ENCODE measurements at regions not wholly inside any gene's neighbourhood (a gene's known extent, or its start where the extent isn't known, plus 50 kb on each side); places are given as distances from the start of the nearest gene placed in this dataset.

GRCh38 chr9:22363421-22363887, 83.2 kb upstream of the DMRTA1 start:
- no peaks in the 10 kb centered on the region for H3K4me1 Mint-ChIP-seq
- no peak overlapping the region for H3K4me3 Mint-ChIP-seq
- H3K36me3 Mint-ChIP-seq, result no peaks in the 10 kb centered on the region
- ATAC-seq (replicated peaks) (no peak), DNase-seq (no peak)
- H3K9me3 Mint-ChIP-seq, result peaks cover 2 to 4% of the 10 kb centered on the region in 2 donors
- no peak overlapping the region for H3K27ac Mint-ChIP-seq
- H3K27me3 Mint-ChIP-seq, result peaks cover 7 to 8% of the 10 kb centered on the region in 2 donors

DNA sequence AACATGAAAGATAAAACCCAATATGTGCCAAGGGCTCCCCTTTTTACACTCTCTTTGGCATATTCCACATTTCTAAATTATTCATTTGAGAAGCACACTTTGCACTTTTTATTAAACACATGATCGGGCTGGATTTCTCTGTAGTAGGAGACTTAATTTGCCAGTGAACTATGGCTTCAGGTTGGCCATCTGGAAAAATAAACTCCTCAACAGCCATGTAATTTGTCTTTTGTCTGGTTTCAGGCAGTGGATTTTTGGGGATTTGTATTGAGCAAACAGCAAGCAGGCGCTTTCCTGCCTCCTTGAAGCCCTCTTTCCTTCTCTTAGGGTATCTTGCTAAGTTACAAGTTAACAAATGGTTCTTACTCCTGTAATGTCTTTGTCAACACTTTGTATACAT, 73.0 kb upstream of the DMRTA1 start:
- ATAC-seq (replicated peaks) (no peak), DNase-seq (no peak)
- no peaks in the 10 kb centered on the region for H3K27me3 Mint-ChIP-seq
- H3K36me3 Mint-ChIP-seq, result no peaks in the 10 kb centered on the region
- H3K4me1 Mint-ChIP-seq, result no peaks in the 10 kb centered on the region
- H3K4me3 Mint-ChIP-seq, result no peak overlapping the region
- no peak overlapping the region for H3K27ac Mint-ChIP-seq
- H3K9me3 Mint-ChIP-seq, result peaks cover 4 to 5% of the 10 kb centered on the region in 2 donors

DNA sequence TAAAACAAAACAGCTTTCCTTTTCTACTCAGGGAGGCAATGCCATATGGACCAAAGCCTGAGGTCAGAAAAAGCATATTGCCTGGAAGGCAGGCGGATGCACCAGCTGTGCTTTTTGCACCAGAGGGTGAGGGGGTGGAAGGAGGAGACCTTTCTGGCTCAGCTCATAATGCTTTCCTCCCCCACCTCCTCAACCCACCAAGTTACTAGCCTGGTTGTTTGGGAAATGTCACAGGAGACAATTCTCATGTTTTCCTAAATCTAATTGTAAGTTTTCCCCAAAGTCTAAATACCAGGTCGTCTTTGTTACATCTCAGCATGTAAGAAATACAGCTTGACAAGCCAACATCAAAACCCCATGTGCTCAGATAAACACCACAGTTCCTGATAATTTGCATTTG, 72.6 kb upstream of the DMRTA1 start:
- H3K27me3 Mint-ChIP-seq, result peaks cover 0 to 2% of the 10 kb centered on the region in 2 donors
- H3K9me3 Mint-ChIP-seq, result peaks cover 1 to 4% of the 10 kb centered on the region in 2 donors
- H3K36me3 Mint-ChIP-seq, result no peaks in the 10 kb centered on the region
- H3K4me1 Mint-ChIP-seq, result no peaks in the 10 kb centered on the region
- no peak for DNase-seq
- ATAC-seq (replicated peaks), result no peak
- H3K4me3 Mint-ChIP-seq, result no peak overlapping the region
- no peak overlapping the region for H3K27ac Mint-ChIP-seq

DNA sequence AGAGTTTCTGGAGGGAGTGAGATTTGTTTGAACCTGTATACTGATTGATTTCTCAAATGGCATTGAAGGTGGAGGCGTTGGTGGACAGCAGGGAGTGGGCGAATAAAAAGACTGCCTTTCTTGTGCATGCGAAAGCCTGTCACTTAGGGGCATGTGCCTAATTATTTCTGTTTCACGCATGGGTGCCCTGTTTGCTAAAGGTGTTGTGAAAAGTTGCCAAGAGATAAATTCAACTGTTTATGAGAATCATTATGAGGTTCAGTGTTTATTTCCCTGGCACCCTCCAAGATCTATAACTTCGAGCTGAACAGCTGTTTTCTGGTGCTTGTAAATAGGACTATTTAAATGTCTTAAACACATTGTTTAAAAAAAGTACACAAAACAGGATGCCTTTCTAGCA, 67.4 kb upstream of the DMRTA1 start:
- no peaks in the 10 kb centered on the region for H3K4me1 Mint-ChIP-seq
- no peak for ATAC-seq (replicated peaks)
- H3K9me3 Mint-ChIP-seq, result no peaks in the 10 kb centered on the region
- DNase-seq, result no peak
- H3K27me3 Mint-ChIP-seq, result peaks cover 0 to 4% of the 10 kb centered on the region in 2 donors
- H3K27ac Mint-ChIP-seq, result no peak overlapping the region
- no peak overlapping the region for H3K4me3 Mint-ChIP-seq
- H3K36me3 Mint-ChIP-seq, result no peaks in the 10 kb centered on the region

GRCh38 chr9:22381170-22381569, 65.5 kb upstream of the DMRTA1 start:
- no peaks in the 10 kb centered on the region for H3K36me3 Mint-ChIP-seq
- ATAC-seq (replicated peaks) (no peak), DNase-seq (no peak)
- H3K27me3 Mint-ChIP-seq, result peaks cover 0 to 9% of the 10 kb centered on the region in 2 donors
- no peak overlapping the region for H3K4me3 Mint-ChIP-seq
- no peak overlapping the region for H3K27ac Mint-ChIP-seq
- H3K4me1 Mint-ChIP-seq, result no peaks in the 10 kb centered on the region
- no peaks in the 10 kb centered on the region for H3K9me3 Mint-ChIP-seq

- Mint-ChIP-seq H3K4me1 (no peaks in the 10 kb centered on the region), H3K9me3 (no peaks in the 10 kb centered on the region), H3K27ac (no peak overlapping the region), H3K27me3 (peaks cover 0 to 9% of the 10 kb centered on the region in 2 donors), H3K4me3 (no peak overlapping the region), H3K36me3 (no peaks in the 10 kb centered on the region)
- ATAC-seq (replicated peaks) (no peak), DNase-seq (no peak)
Observed at GRCh38 chr9:22382331-22382730, 64.3 kb upstream of the DMRTA1 start.

DNA sequence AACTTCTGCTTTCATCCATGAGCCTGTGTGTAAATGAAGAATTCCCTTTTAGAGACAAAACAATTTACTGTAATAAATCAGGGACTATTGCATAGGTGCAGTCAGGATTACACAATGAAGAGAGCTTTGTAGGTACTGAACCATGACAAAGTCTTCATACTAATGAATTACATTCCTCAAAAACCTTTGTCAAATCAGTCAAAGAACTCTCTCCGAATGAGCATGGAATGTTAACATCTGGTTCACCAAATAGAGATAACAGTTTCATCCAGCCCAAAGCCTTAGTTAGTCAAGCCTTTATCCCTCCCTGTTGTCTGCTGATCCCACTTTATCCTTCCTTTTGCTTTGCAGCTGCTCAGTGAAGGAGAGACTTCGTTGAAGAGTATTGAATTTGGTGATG, 62.9 kb upstream of the DMRTA1 start:
- H3K9me3 Mint-ChIP-seq, result no peaks in the 10 kb centered on the region
- H3K27me3 Mint-ChIP-seq, result peaks cover 0 to 9% of the 10 kb centered on the region in 2 donors
- H3K36me3 Mint-ChIP-seq, result no peaks in the 10 kb centered on the region
- H3K4me1 Mint-ChIP-seq, result no peaks in the 10 kb centered on the region
- no peak overlapping the region for H3K4me3 Mint-ChIP-seq
- ATAC-seq (replicated peaks), result no peak
- H3K27ac Mint-ChIP-seq, result no peak overlapping the region
- DNase-seq, result no peak

DNA sequence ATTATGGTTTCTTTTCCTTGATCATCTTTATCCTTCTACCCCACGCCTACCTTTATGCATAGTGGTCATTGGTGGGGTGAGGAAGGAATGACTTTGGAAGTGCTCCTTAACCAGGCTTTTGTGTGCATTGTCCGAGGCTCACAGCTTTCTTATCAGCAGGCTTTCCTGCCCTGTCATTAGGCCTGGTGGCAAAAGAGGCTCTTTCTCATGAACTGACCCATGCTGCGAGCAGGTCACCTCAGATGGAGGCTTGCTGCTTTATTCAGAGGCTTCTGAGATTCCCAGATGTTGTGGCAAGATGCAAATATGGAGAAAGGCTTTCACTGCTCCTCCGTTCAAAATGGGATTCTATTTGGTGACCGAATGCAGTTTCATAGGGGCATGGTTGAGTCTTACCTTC, 57.4 kb upstream of the DMRTA1 start:
- no peak overlapping the region for H3K4me3 Mint-ChIP-seq
- H3K9me3 Mint-ChIP-seq, result no peaks in the 10 kb centered on the region
- H3K4me1 Mint-ChIP-seq, result no peaks in the 10 kb centered on the region
- H3K27me3 Mint-ChIP-seq, result peaks cover 4 to 5% of the 10 kb centered on the region in 2 donors
- no peaks in the 10 kb centered on the region for H3K36me3 Mint-ChIP-seq
- no peak for ATAC-seq (replicated peaks)
- H3K27ac Mint-ChIP-seq, result no peak overlapping the region
- DNase-seq, result no peak

DNA sequence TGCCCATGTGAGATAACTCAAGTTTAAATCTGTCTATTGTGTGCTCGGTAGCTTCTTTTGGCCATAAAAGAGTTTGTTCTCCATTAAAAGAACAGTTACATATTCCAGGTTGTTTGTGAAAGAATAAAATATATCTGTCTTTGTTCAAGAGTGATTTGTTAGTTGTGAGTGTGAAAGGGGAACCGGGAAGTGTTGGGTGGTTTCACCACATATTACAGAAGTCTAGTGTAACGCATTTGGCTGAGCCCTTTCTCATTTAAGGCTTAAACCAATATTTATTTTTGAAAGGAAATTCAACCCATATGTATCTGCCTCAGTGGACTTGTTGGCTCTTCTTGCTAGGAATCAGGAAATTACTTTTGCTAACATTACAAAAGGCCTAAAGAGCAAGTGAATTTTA, 54.1 kb upstream of the DMRTA1 start:
- ATAC-seq (replicated peaks) (peak in 1 of 2 donors; percentile 41), DNase-seq (no peak)
- Mint-ChIP-seq H3K4me3 (no peak overlapping the region), H3K27ac (no peak overlapping the region), H3K27me3 (peaks cover 0 to 12% of the 10 kb centered on the region in 2 donors), H3K4me1 (no peaks in the 10 kb centered on the region), H3K36me3 (no peaks in the 10 kb centered on the region), H3K9me3 (peaks cover 4 to 7% of the 10 kb centered on the region in 2 donors)

DNA sequence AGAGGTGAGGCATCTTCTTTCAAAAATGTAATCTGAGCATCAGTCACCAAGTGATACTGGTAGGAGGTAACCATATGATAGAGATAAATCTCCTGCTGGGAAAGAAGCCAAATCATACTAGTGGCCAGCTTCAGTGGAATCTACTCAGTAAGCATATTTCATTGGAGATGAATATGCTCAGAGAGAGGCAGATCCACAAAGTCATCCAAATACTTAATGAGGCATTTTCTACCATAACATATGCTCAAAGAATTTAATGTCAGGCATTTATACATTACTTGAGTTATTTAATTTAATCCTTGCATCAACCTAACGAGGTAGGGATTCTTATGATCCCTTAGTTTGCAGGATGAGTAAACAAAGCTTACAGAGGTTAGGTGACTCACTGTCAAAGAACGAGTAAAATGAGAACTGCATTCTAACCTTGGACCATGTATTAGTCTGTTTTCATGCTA, 50.9 kb upstream of the DMRTA1 start:
- H3K27me3 Mint-ChIP-seq, result peaks cover 0 to 13% of the 10 kb centered on the region in 2 donors
- peaks cover 4 to 7% of the 10 kb centered on the region in 2 donors for H3K9me3 Mint-ChIP-seq
- no peaks in the 10 kb centered on the region for H3K4me1 Mint-ChIP-seq
- no peak overlapping the region for H3K27ac Mint-ChIP-seq
- DNase-seq (no peak), ATAC-seq (replicated peaks) (no peak)
- no peaks in the 10 kb centered on the region for H3K36me3 Mint-ChIP-seq
- no peak overlapping the region for H3K4me3 Mint-ChIP-seq
